Osteocyte (in vitro differentiated cells): ENCODE measurements at regions not wholly inside any gene's neighbourhood (a gene's known extent, or its start where the extent isn't known, plus 50 kb on each side); places are given as distances from the start of the nearest gene placed in this dataset.

ENCODE experiments used
- DNase-seq: peaks from one replicate; pipeline ENCODE4 v3.0.0; 2021; ENCODE audit warnings: mixed read lengths; ENCODE audit not compliant: unreplicated experiment; ENCODE audit errors: extremely low spot score
- H3K27ac Mint-ChIP-seq: one replicate; pipeline ENCODE4 v1.8.0; 2021; ENCODE audit warnings: mild to moderate bottlenecking, mixed read lengths; ENCODE audit not compliant: unreplicated experiment
- H3K27me3 Mint-ChIP-seq: one replicate; pipeline ENCODE4 v1.8.0; 2021; ENCODE audit warnings: mixed read lengths; ENCODE audit not compliant: unreplicated experiment
- H3K36me3 Mint-ChIP-seq: one replicate; pipeline ENCODE4 v1.8.0; 2021; ENCODE audit warnings: mixed read lengths; ENCODE audit not compliant: unreplicated experiment
- H3K4me1 Mint-ChIP-seq: one replicate; pipeline ENCODE4 v1.8.0; 2021; ENCODE audit warnings: mixed read lengths; ENCODE audit not compliant: unreplicated experiment
- H3K4me3 Mint-ChIP-seq: one replicate; pipeline ENCODE4 v1.8.0; 2021; ENCODE audit warnings: mild to moderate bottlenecking, moderate library complexity, mixed read lengths; ENCODE audit not compliant: unreplicated experiment
- H3K9me3 Mint-ChIP-seq: one replicate; pipeline ENCODE4 v1.8.0; 2021; ENCODE audit warnings: mixed read lengths; ENCODE audit not compliant: unreplicated experiment
- CTCF ChIP-seq: fragments of 200-600 bp; sonication (generic); IDR thresholded peaks from 2 replicates; pipeline ENCODE4 v1.5.0; 2021; ENCODE audit warnings: antibody characterized with exemption, mild to moderate bottlenecking, moderate library complexity

- Mint-ChIP-seq H3K27me3 (no peaks in the 10 kb centered on the region), H3K36me3 (no peaks in the 10 kb centered on the region), H3K4me1 (no peaks in the 10 kb centered on the region), H3K27ac (no peak overlapping the region), H3K4me3 (no peak overlapping the region), H3K9me3 (peaks cover 31% of the 10 kb centered on the region)
- no peak for DNase-seq
- TF ChIP-seq CTCF, result no peak
These were observed 68.7 kb downstream of the DHRS2 start for GRCh38 chr14:23704890-23705289.

- TF ChIP-seq CTCF, result no peak
- H3K4me1 Mint-ChIP-seq, result no peaks in the 10 kb centered on the region
These were observed 71.3 kb downstream of the DHRS2 start for GRCh38 chr14:23707415-23707814.

GRCh38 chr14:23708343-23708742 is 72.2 kb downstream of the DHRS2 start:
- Mint-ChIP-seq H3K4me3 (no peak overlapping the region), H3K36me3 (no peaks in the 10 kb centered on the region), H3K9me3 (peaks cover 14% of the 10 kb centered on the region), H3K27me3 (peaks cover 3% of the 10 kb centered on the region), H3K4me1 (no peaks in the 10 kb centered on the region), H3K27ac (no peak overlapping the region)
- no peak for DNase-seq
- no peak for TF ChIP-seq CTCF

More at GRCh38 chr14:23707415-23707814, 71.3 kb downstream of the DHRS2 start:
- H3K27ac Mint-ChIP-seq, result no peak overlapping the region
- no peak overlapping the region for H3K4me3 Mint-ChIP-seq
- no peaks in the 10 kb centered on the region for H3K27me3 Mint-ChIP-seq
- no peaks in the 10 kb centered on the region for H3K36me3 Mint-ChIP-seq
- peaks cover 23% of the 10 kb centered on the region for H3K9me3 Mint-ChIP-seq
- DNase-seq, result no peak

GRCh38 chr14:23709923-23710322 is 73.8 kb downstream of the DHRS2 start:
- Mint-ChIP-seq H3K36me3 (no peaks in the 10 kb centered on the region), H3K9me3 (peaks cover 11% of the 10 kb centered on the region), H3K27me3 (peaks cover 3% of the 10 kb centered on the region), H3K4me3 (no peak overlapping the region), H3K27ac (no peak overlapping the region), H3K4me1 (no peaks in the 10 kb centered on the region)
- TF ChIP-seq CTCF, result no peak
- DNase-seq, result no peak

- H3K27ac Mint-ChIP-seq, result no peak overlapping the region
- no peaks in the 10 kb centered on the region for H3K36me3 Mint-ChIP-seq
- no peak for TF ChIP-seq CTCF
- H3K9me3 Mint-ChIP-seq, result peaks cover 5% of the 10 kb centered on the region
- H3K4me1 Mint-ChIP-seq, result no peaks in the 10 kb centered on the region
- H3K4me3 Mint-ChIP-seq, result no peak overlapping the region
- H3K27me3 Mint-ChIP-seq, result peaks cover 3% of the 10 kb centered on the region
- DNase-seq, result no peak
These were observed 76.1 kb downstream of the DHRS2 start for GRCh38 chr14:23712287-23712686.
